Astrocyte (in vitro differentiated cells and primary cell): ENCODE measurements at regions not wholly inside any gene's neighbourhood (a gene's known extent, or its start where the extent isn't known, plus 50 kb on each side); places are given as distances from the start of the nearest gene placed in this dataset.

Source experiments
- DNase-seq: peaks from one replicate; pipeline ENCODE4 v3.0.0-alpha.2; 2010; ENCODE audit warnings: low read depth
- FAIRE-seq: peaks from 2 replicates; lab custom pipeline; 2011; peaks lifted over from hg19 to GRCh38; lab: Jason Lieb, UNC
- H2AFZ ChIP-seq: 2 replicates; pipeline ENCODE4 v1.6.0; 2012; ENCODE audit warnings: low read depth, low read length, inconsistent platforms
- H3K27ac ChIP-seq: 2 replicates; pipeline ENCODE4 v1.5.1; 2011; ENCODE audit warnings: low read depth, low read length, inconsistent platforms
- H3K27me3 ChIP-seq: 2 replicates; pipeline ENCODE4 v1.6.0; 2011; ENCODE audit warnings: low read length, inconsistent platforms; ENCODE audit not compliant: insufficient read depth
- H3K36me3 ChIP-seq: 2 replicates; pipeline ENCODE4 v1.5.1; 2011; ENCODE audit warnings: low read length, inconsistent platforms; ENCODE audit not compliant: insufficient read depth
- H3K4me1 ChIP-seq: 2 replicates; pipeline ENCODE4 v1.5.1; 2011; ENCODE audit warnings: low read length, inconsistent platforms; ENCODE audit not compliant: insufficient read depth
- H3K4me2 ChIP-seq: 2 replicates; pipeline ENCODE4 v1.6.0; 2012; ENCODE audit warnings: low read length, inconsistent platforms
- H3K4me3 ChIP-seq: 2 replicates; pipeline ENCODE4 v1.5.1; 2011; ENCODE audit warnings: low read depth, mild to moderate bottlenecking, low read length, inconsistent platforms; ENCODE audit not compliant: insufficient read depth
- H3K79me2 ChIP-seq: 2 replicates; pipeline ENCODE4 v1.6.0; 2012; ENCODE audit warnings: mild to moderate bottlenecking, low read length, inconsistent platforms; ENCODE audit not compliant: insufficient read depth
- H3K9ac ChIP-seq: 2 replicates; pipeline ENCODE4 v1.6.0; 2012; ENCODE audit warnings: mild to moderate bottlenecking, low read length, inconsistent platforms
- H3K9me3 ChIP-seq: 2 replicates; pipeline ENCODE4 v1.5.1; 2012; ENCODE audit warnings: low read depth, mild to moderate bottlenecking, low read length, inconsistent platforms; ENCODE audit not compliant: insufficient read depth
- H4K20me1 ChIP-seq: 2 replicates; pipeline ENCODE4 v1.6.0; 2012; ENCODE audit warnings: low read length, inconsistent platforms; ENCODE audit not compliant: insufficient read depth
- H3K27ac Mint-ChIP-seq: one replicate; pipeline ENCODE4 v1.8.0; 2021; ENCODE audit warnings: mild to moderate bottlenecking, mixed read lengths; ENCODE audit not compliant: unreplicated experiment
- H3K27me3 Mint-ChIP-seq: one replicate; pipeline ENCODE4 v1.8.0; 2021; ENCODE audit warnings: low read depth, mixed read lengths; ENCODE audit not compliant: unreplicated experiment
- H3K36me3 Mint-ChIP-seq: one replicate; pipeline ENCODE4 v1.8.0; 2021; ENCODE audit warnings: low read depth, mixed read lengths; ENCODE audit not compliant: unreplicated experiment
- H3K4me1 Mint-ChIP-seq: one replicate; pipeline ENCODE4 v1.8.0; 2021; ENCODE audit warnings: low read depth, mixed read lengths; ENCODE audit not compliant: unreplicated experiment
- H3K4me3 Mint-ChIP-seq: one replicate; pipeline ENCODE4 v1.8.0; 2021; ENCODE audit warnings: mild to moderate bottlenecking, moderate library complexity, mixed read lengths; ENCODE audit not compliant: unreplicated experiment
- H3K9me3 Mint-ChIP-seq: one replicate; pipeline ENCODE4 v1.8.0; 2021; ENCODE audit warnings: mild to moderate bottlenecking, mixed read lengths; ENCODE audit not compliant: unreplicated experiment
- CTCF ChIP-seq: IDR thresholded peaks from 2 replicates; pipeline ENCODE4 v1.5.1; 2011; ENCODE audit warnings: low read depth, mild to moderate bottlenecking, inconsistent platforms, low read length, moderate library complexity; ENCODE audit not compliant: insufficient read depth
- EZH2 ChIP-seq: IDR thresholded peaks from 2 replicates; pipeline ENCODE4 v1.6.1; 2012; ENCODE audit warnings: mild to moderate bottlenecking, low read length, inconsistent platforms; ENCODE audit not compliant: insufficient read depth

- no peak overlapping the region for H3K27ac Mint-ChIP-seq
- H3K27ac ChIP-seq: no peak overlapping the region
- no peaks in the 10 kb centered on the region for H3K79me2 ChIP-seq
- no peak overlapping the region for H2AFZ ChIP-seq
- peaks cover 52% of the 10 kb centered on the region for H3K27me3 ChIP-seq
- H3K4me2 ChIP-seq: no peak overlapping the region
- no peaks in the 10 kb centered on the region for H3K4me1 Mint-ChIP-seq
- peaks cover 4% of the 10 kb centered on the region for H3K27me3 Mint-ChIP-seq
- no peak overlapping the region for H3K4me3 Mint-ChIP-seq
- H3K4me3 ChIP-seq: no peak overlapping the region
- no peak overlapping the region for H3K9ac ChIP-seq
- FAIRE-seq: no peak
- peaks cover 11% of the 10 kb centered on the region for H3K4me1 ChIP-seq
- no peak for DNase-seq
- no peaks in the 10 kb centered on the region for H4K20me1 ChIP-seq
- TF ChIP-seq CTCF (no peak), EZH2 (no peak)
- no peaks in the 10 kb centered on the region for H3K36me3 Mint-ChIP-seq
- peaks cover 3% of the 10 kb centered on the region for H3K9me3 ChIP-seq
- H3K36me3 ChIP-seq: no peaks in the 10 kb centered on the region
- H3K9me3 Mint-ChIP-seq: peaks cover 4% of the 10 kb centered on the region
Measured at GRCh38 chr6:44505751-44506150, 118.2 kb downstream of the CDC5L start.

- Histone ChIP-seq H3K4me3 (no peak overlapping the region), H3K4me2 (no peak overlapping the region), H3K9ac (no peak overlapping the region), H3K9me3 (peaks cover 3% of the 10 kb centered on the region), H4K20me1 (no peaks in the 10 kb centered on the region), H3K4me1 (peaks cover 11% of the 10 kb centered on the region), H3K27me3 (peaks cover 53% of the 10 kb centered on the region), H2AFZ (no peak overlapping the region), H3K27ac (no peak overlapping the region), H3K36me3 (no peaks in the 10 kb centered on the region), H3K79me2 (no peaks in the 10 kb centered on the region)
- H3K4me3 Mint-ChIP-seq: no peak overlapping the region
- no peak overlapping the region for H3K27ac Mint-ChIP-seq
- no peak for TF ChIP-seq CTCF
- TF ChIP-seq EZH2: no peak
- H3K27me3 Mint-ChIP-seq: peaks cover 6% of the 10 kb centered on the region
- H3K36me3 Mint-ChIP-seq: no peaks in the 10 kb centered on the region
- no peaks in the 10 kb centered on the region for H3K4me1 Mint-ChIP-seq
- no peaks in the 10 kb centered on the region for H3K9me3 Mint-ChIP-seq
- no peak for FAIRE-seq
- DNase-seq: no peak
Measured at GRCh38 chr6:44507014-44507413, 119.5 kb downstream of the CDC5L start.

GRCh38 chr6:44508646-44509045 lies 121.1 kb downstream of the CDC5L start:
- H3K4me1 ChIP-seq: peaks cover 11% of the 10 kb centered on the region
- no peak overlapping the region for H2AFZ ChIP-seq
- TF ChIP-seq CTCF (no peak), EZH2 (no peak)
- no peaks in the 10 kb centered on the region for H3K9me3 Mint-ChIP-seq
- H3K9ac ChIP-seq: no peak overlapping the region
- no peaks in the 10 kb centered on the region for H4K20me1 ChIP-seq
- H3K4me1 Mint-ChIP-seq: no peaks in the 10 kb centered on the region
- no peak overlapping the region for H3K4me2 ChIP-seq
- no peak overlapping the region for H3K4me3 ChIP-seq
- no peaks in the 10 kb centered on the region for H3K36me3 Mint-ChIP-seq
- peaks cover 43% of the 10 kb centered on the region for H3K27me3 ChIP-seq
- H3K4me3 Mint-ChIP-seq: no peak overlapping the region
- no peak overlapping the region for H3K27ac Mint-ChIP-seq
- no peaks in the 10 kb centered on the region for H3K79me2 ChIP-seq
- no peak overlapping the region for H3K27ac ChIP-seq
- peaks cover 3% of the 10 kb centered on the region for H3K27me3 Mint-ChIP-seq
- no peaks in the 10 kb centered on the region for H3K9me3 ChIP-seq
- DNase-seq (peak; percentile 98), FAIRE-seq (no peak)
- no peaks in the 10 kb centered on the region for H3K36me3 ChIP-seq
